Astrocyte of the spinal cord (primary cell): ENCODE measurements at regions not wholly inside any gene's neighbourhood (a gene's known extent, or its start where the extent isn't known, plus 50 kb on each side); places are given as distances from the start of the nearest gene placed in this dataset.

Experiments used
- DNase-seq: peaks from one replicate; pipeline ENCODE4 v3.0.0; 2011; ENCODE audit warnings: low read depth, low spot score
- H3K4me3 ChIP-seq: 2 replicates; pipeline ENCODE4 v1.5.1; 2011; ENCODE audit warnings: low read depth, mild to moderate bottlenecking, low read length, moderate library complexity
- CTCF ChIP-seq: IDR thresholded peaks from 2 replicates; pipeline ENCODE4 v1.5.1; 2012; ENCODE audit warnings: low read depth, mild to moderate bottlenecking, low read length, inconsistent platforms
- in situ Hi-C: cut with HindIII; loops from 2 replicates; pipeline ENCODE4 v1.10.0; 2017; ENCODE audit warnings: low sequenced_read_pairs

DNA sequence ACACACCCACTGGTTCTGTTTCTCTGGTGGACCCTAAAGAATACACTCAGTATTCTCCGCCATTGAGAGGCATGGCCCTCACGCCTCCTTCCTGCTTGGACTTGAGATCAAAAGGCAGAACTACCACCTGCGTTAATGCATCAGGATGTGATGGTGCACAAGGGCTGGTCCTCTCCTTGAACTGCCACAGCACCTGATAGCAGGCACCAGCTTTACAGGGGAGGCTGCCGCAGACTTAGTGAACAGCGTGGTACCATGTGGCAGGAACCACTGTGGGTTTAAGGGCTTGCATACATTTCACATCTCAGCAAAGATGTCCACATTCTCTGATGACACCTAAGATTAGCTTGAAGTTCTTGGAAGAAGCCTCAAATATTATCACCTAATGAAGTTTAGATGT, 208.7 kb downstream of the GADD45G start:
- H3K4me3 ChIP-seq = no peak overlapping the region
- TF ChIP-seq CTCF = no peak
- in situ Hi-C loops = no loop called here
- DNase-seq = no peak

DNA sequence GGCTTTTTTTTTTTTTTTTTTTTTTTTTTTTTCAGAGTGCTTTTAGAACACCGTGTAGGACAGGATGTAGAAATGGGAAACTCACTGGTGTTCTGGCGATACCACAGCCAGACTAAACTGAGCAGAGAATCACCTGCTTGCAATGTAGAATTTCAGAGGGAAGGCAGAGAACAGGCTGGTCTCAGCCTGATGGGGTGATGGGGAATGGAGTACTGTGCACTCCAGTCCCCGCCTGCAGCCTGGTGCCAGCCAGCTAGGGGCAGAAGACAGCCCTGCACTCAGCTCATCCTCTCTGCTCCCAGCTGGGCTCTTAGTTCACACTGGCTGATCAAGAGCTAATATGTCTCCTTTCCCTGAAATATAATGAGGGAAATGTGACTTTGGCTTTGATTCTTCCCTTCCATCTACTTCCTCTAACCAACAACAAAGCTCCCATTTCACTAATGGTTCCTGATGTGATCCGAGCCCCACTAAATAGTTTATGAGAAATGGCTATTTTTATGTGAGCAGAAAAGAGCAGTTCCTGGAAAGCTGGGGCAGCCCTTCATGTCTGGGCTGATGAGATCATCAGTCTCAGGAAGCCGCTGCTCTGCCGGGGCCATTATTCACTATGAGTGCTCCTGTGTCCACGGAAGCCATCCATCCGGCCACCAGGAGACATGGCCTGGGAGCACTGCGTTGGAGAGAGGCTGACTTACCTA, 209.7 kb downstream of the GADD45G start:
- no peak for TF ChIP-seq CTCF
- peak; percentile 57 for DNase-seq

DNA sequence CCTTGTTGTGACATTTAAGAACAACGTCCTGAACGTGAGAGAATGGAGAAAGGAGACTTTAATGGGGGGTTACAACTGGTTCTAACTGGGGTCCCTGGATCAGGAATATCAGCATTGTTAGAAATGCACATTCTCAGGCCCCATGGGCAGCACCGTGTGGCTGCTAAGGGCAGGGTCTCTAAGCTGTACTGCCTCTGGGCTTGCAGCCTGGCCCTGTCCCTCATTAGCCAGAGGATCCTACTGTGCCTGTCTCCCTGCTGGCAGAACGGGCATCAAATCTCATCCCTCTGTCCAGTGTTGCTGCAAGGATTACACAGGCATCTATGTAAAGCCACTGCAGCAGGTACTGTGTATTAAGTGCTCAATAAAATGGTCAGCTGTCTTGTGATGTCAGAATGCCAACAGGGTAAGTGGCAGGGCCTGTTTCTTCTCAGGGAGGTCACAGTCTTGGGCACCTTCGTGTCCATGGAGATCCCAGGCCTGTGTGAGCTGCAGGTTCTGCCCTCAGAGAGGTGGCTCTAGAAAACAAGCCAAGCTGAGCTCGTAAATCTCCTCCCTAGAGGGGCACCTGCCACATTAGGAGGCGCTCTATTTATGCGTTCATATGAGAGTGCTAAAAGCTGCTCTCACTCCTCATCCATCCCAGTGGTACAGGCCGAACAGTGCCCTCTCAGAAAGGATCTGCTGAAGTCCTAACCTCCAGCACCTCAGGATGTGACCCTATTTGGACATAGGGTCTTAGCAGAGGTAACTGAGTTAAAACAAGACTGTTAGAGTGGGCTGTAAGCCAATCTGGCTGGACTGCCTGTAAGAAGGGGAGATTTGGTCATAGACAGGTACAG, 210.5 kb downstream of the GADD45G start:
- DNase-seq = no peak
- in situ Hi-C loops = no loop called here

More for the DNA sequence above, 209.7 kb downstream of the GADD45G start:
- no peak overlapping the region for H3K4me3 ChIP-seq
- in situ Hi-C loops = no loop called here

DNA sequence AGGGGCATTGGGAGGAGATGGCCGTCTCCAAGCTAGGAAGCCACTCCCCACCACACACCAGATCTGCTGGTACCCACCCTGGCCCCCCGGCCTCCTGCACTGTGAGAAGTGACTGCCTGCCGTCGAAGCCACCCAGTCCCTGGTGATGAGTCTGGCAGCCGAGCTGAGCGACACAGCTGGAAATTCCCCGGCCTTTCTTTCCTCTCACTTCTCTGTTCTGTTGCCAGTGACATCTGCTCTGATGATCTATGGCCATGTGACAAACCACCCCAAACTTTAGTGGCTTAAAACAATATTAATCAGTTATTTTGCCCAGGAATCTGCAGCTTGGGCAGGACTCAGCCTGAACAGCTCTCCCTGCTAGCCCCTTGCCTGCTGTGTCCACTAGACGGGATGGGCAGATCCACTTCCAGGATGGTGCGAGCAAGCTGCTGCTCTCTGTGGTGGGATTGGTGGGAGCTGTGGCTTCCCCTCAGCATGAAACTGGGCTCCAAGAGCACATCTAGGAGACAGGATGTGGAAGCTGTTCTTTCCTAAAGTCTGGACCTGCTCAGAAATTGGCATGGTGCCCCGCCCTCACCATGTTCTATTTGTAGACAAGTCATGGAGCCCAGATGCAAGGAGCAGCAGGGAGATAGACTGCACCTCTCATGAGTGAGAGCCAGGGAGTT, 211.2 kb downstream of the GADD45G start:
- no peak for DNase-seq
- no peak for TF ChIP-seq CTCF
- in situ Hi-C loops = no loop called here
- H3K4me3 ChIP-seq = no peak overlapping the region

More for the DNA sequence above, 210.5 kb downstream of the GADD45G start:
- TF ChIP-seq CTCF = no peak
- H3K4me3 ChIP-seq = no peak overlapping the region

GRCh38 chr9:89817151-89817950, 212.5 kb downstream of the GADD45G start:
- in situ Hi-C loops = no loop called here
- no peak for TF ChIP-seq CTCF
- no peak overlapping the region for H3K4me3 ChIP-seq
- no peak for DNase-seq

- in situ Hi-C loops = no loop called here
- no peak overlapping the region for H3K4me3 ChIP-seq
- DNase-seq = no peak
- no peak for TF ChIP-seq CTCF
These were observed 215.5 kb downstream of the GADD45G start for GRCh38 chr9:89820337-89820736.
